GM12878 (cell line): ENCODE measurements at regions not wholly inside any gene's neighbourhood (a gene's known extent, or its start where the extent isn't known, plus 50 kb on each side); places are given as distances from the start of the nearest gene placed in this dataset.

ENCODE experiments used
- ATAC-seq: fragments of 200-7000 bp; cut with Tn5 transposase; 3 replicates; pipeline ENCODE4 v1.9.1; 2020; ENCODE audit warnings: mild to moderate bottlenecking, moderate library complexity
- BruUV-seq: library from RNA; stranded (reverse); fragments of 400-500 nt; replicated peaks from 2 replicates; lab custom pipeline; 2021; lab: Mats Ljungman, UMichigan
- CTCF ChIA-PET: fragments of 300-600 bp; sonication (Branson Sonifier 250); formaldehyde crosslinking; extraction: SDS; loops from one replicate; lab custom pipeline; 2021; ENCODE audit warnings: inconsistent platforms; lab: Yijun Ruan, JAX
- POLR2A ChIA-PET: fragments of 350-600 bp; formaldehyde crosslinking; extraction: SDS; loops from one replicate; lab custom pipeline; 2021; ENCODE audit warnings: inconsistent platforms; lab: Charles Lee
- RAD21 ChIA-PET: fragments of 300-600 bp; sonication (Branson Sonifier 250); formaldehyde crosslinking; loops from one replicate; lab custom pipeline; 2023; ENCODE audit warnings: antibody characterized with exemption; ENCODE audit not compliant: unreplicated experiment; lab: Charles Lee
- SMC1A ChIA-PET: fragments of 300-600 bp; sonication (Branson Sonifier 250); formaldehyde crosslinking; loops from one replicate; lab custom pipeline; 2023; ENCODE audit not compliant: unreplicated experiment, uncharacterized antibody; lab: Charles Lee
- DNase-seq: peaks from one replicate; pipeline ENCODE4 v3.0.0-alpha.2; 2011; ENCODE audit warnings: low read depth, low spot score
- FAIRE-seq: peaks from 3 replicates; lab custom pipeline; 2011; peaks lifted over from hg19 to GRCh38; lab: Jason Lieb, UNC
- H2AFZ ChIP-seq: 2 replicates; pipeline ENCODE4 v1.6.0; 2011; ENCODE audit warnings: low read depth, low read length, control low read depth; ENCODE audit not compliant: control insufficient read depth
- H3K27ac ChIP-seq: 2 replicates; pipeline ENCODE4 v1.5.1; 2011; ENCODE audit warnings: control low read depth; ENCODE audit not compliant: control insufficient read depth, insufficient read depth
- H3K27me3 ChIP-seq, 2 experiments: replicated peaks in 1 of 2; 2 replicates each; pipeline versions ENCODE4 v1.6.0 to v1.6.1; 2011; ENCODE audit warnings: low read length in 1 of 2; ENCODE audit not compliant: control insufficient read depth in 2 of 2, insufficient read depth in 2 of 2
- H3K36me3 ChIP-seq, 2 experiments: 2 replicates each; pipeline ENCODE4 v1.5.1; 2011; ENCODE audit warnings: low read length in 1 of 2; ENCODE audit not compliant: control insufficient read depth in 2 of 2, insufficient read depth in 2 of 2
- H3K4me1 ChIP-seq: 2 replicates; pipeline ENCODE4 v1.6.1; 2011; ENCODE audit warnings: mild to moderate bottlenecking, low read length, moderate library complexity, mixed read lengths; ENCODE audit not compliant: control insufficient read depth, insufficient read depth
- H3K4me2 ChIP-seq: 2 replicates; pipeline ENCODE4 v1.6.0; 2011; ENCODE audit warnings: control low read depth; ENCODE audit not compliant: control insufficient read depth, insufficient read depth
- H3K4me3 ChIP-seq: fragments of 200-600 bp; sonication (generic); 2 replicates; pipeline ENCODE4 v1.5.1; 2016
- H3K79me2 ChIP-seq: 2 replicates; pipeline ENCODE4 v1.6.0; 2011; ENCODE audit warnings: low read length; ENCODE audit not compliant: control insufficient read depth, insufficient read depth
- H3K9ac ChIP-seq: 2 replicates; pipeline ENCODE4 v1.8.0; 2011; ENCODE audit warnings: low read length, control low read depth, mixed read lengths; ENCODE audit not compliant: control insufficient read depth, insufficient read depth
- H3K9me3 ChIP-seq: replicated peaks from 3 replicates; pipeline ENCODE4 v1.5.1; 2011; ENCODE audit warnings: mild to moderate bottlenecking, low read length; ENCODE audit not compliant: control insufficient read depth, insufficient read depth
- H4K20me1 ChIP-seq: 2 replicates; pipeline ENCODE4 v1.6.0; 2011; ENCODE audit not compliant: control insufficient read depth, insufficient read depth
- BMI1 ChIP-seq: fragments of 450-650 bp; IDR thresholded peaks from 2 replicates; pipeline ENCODE4 v1.6.1; 2016; ENCODE audit warnings: mild to moderate bottlenecking, moderate library complexity, borderline replicate concordance
- ESRRA ChIP-seq: IDR thresholded peaks from 2 replicates; pipeline ENCODE4 v1.6.1; 2012; ENCODE audit warnings: mild to moderate bottlenecking, low read length, improper control_type of control experiment
- GABPA ChIP-seq: IDR thresholded peaks from 2 replicates; pipeline ENCODE4 v1.6.1; 2014; ENCODE audit warnings: antibody characterized with exemption, low read depth, mild to moderate bottlenecking, inconsistent platforms
- IKZF2 ChIP-seq, 2 experiments: fragments of 450-650 bp; IDR thresholded peaks; 2 replicates each; pipeline ENCODE4 v1.6.1; 2017; ENCODE audit warnings: mild to moderate bottlenecking in 2 of 2, moderate library complexity in 2 of 2
- NR2F1 ChIP-seq: fragments of 450-650 bp; conservative IDR thresholded peaks from 2 replicates; pipeline ENCODE4 v1.6.1; 2017; ENCODE audit warnings: mild to moderate bottlenecking
- RB1 ChIP-seq: fragments of 450-650 bp; formaldehyde crosslinking; IDR thresholded peaks from 2 replicates; pipeline ENCODE4 v1.6.1; 2017; ENCODE audit warnings: mild to moderate bottlenecking, borderline replicate concordance
- RFX5 ChIP-seq: IDR thresholded peaks from 2 replicates; pipeline ENCODE4 v1.6.1; 2011; ENCODE audit warnings: low read depth, low read length, improper control_type of control experiment
- RUNX3 ChIP-seq: IDR thresholded peaks from 2 replicates; pipeline ENCODE4 v1.6.1; 2012; ENCODE audit warnings: low read length, inconsistent platforms
- SMARCA5 ChIP-seq: fragments of 450-650 bp; IDR thresholded peaks from 2 replicates; pipeline ENCODE4 v1.6.1; 2017; ENCODE audit warnings: mild to moderate bottlenecking
- SPI1 ChIP-seq: IDR thresholded peaks from 2 replicates; pipeline ENCODE4 v1.6.1; 2011; ENCODE audit warnings: low read depth, mild to moderate bottlenecking, low read length, moderate library complexity, borderline replicate concordance; ENCODE audit not compliant: insufficient read depth
- SREBF1 ChIP-seq: IDR thresholded peaks from 2 replicates; pipeline ENCODE4 v1.6.1; 2012; ENCODE audit warnings: mild to moderate bottlenecking, low read length
- TCF3 ChIP-seq: IDR thresholded peaks from 2 replicates; pipeline ENCODE4 v1.6.1; 2012; ENCODE audit warnings: low read depth, mild to moderate bottlenecking, low read length, borderline replicate concordance; ENCODE audit not compliant: insufficient read depth
- YBX1 ChIP-seq: fragments of 450-650 bp; IDR thresholded peaks from 2 replicates; pipeline ENCODE4 v1.6.1; 2016; ENCODE audit warnings: antibody characterized with exemption
- ZNF622 ChIP-seq: fragments of 450-650 bp; IDR thresholded peaks from 2 replicates; pipeline ENCODE4 v1.6.1; 2017; ENCODE audit warnings: mild to moderate bottlenecking, inconsistent platforms
- WGBS: methylation state at CpG from one replicate; pipeline ENCODE4 v1.1.6; 2016; ENCODE audit warnings: low lambda C conversion rate; ENCODE audit not compliant: insufficient replicate concordance, insufficient coverage; ENCODE audit errors: missing lambda C conversion rate; 5-methylcytosine and 5-hydroxymethylcytosine counted together
- in situ Hi-C: fragments of 300-500 bp; cut with MboI; formaldehyde crosslinking; loops from 9 replicates; pipeline ENCODE4 v1.14.3; 2018; ENCODE audit warnings: mixed read lengths
- intact Hi-C: fragments of 100-400 bp; cut with micrococcal nuclease; formaldehyde crosslinking; loops from one replicate; pipeline ENCODE4 v1.14.2; 2022; ENCODE audit not compliant: unreplicated experiment
- TF ChIP-seq, protein P1 (sequence below): IDR thresholded peaks from 2 replicates; pipeline ENCODE4 v1.6.1; 2011; ENCODE audit warnings: low read depth, mild to moderate bottlenecking, low read length, moderate library complexity, borderline replicate concordance; ENCODE audit errors: extremely low read depth
- TF ChIP-seq, protein P2 (sequence below): IDR thresholded peaks from 2 replicates; pipeline ENCODE4 v1.6.1; 2012; ENCODE audit warnings: mild to moderate bottlenecking, low read depth, low read length
- TF ChIP-seq, protein P3 (sequence below): IDR thresholded peaks from 2 replicates; pipeline ENCODE4 v1.6.1; 2011; ENCODE audit warnings: mild to moderate bottlenecking, low read depth, low read length, moderate library complexity; ENCODE audit not compliant: insufficient replicate concordance
- TF ChIP-seq, protein P4 (sequence below): fragments of 450-650 bp; IDR thresholded peaks from 2 replicates; pipeline ENCODE4 v1.6.1; 2016; ENCODE audit warnings: mild to moderate bottlenecking, moderate library complexity, borderline replicate concordance

DNA sequence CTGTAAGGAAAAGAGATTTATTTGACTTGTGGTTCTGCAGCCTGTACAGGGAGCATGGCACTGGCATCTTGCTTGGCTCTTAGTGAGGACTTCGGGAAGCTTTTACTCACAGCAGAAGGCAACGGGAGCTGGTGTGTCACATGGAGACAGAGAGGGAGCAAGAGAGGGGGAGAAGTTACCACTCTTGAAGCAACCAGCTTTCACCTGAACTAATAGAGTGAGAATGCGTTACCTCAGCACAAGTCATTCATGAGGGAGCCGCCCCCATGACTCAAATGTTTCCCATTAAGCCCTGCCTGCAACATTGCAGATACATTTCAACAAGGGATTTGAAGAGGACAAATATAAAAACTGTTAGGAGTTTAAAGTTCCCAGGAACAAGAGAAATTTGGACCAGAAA is 190.0 kb downstream of the CYRIA start:
- no peak for FAIRE-seq
- no peaks in the 10 kb centered on the region for H3K9me3 ChIP-seq
- H3K4me1 ChIP-seq = no peaks in the 10 kb centered on the region
- BruUV-seq = no TSS peak
- WGBS = 23% methylated on average over 4 of the region's 4 CpGs
- no peak overlapping the region for H2AFZ ChIP-seq
- CTCF ChIA-PET = no interaction called here
- in situ Hi-C loops = no loop called here
- no peaks in the 10 kb centered on the region for H3K79me2 ChIP-seq
- H3K36me3 ChIP-seq = no peaks in the 10 kb centered on the region
- ATAC-seq = no peak
- H4K20me1 ChIP-seq = no peaks in the 10 kb centered on the region
- SMC1A ChIA-PET = no interaction called here
- RAD21 ChIA-PET = no interaction called here
- no peak overlapping the region for H3K4me3 ChIP-seq
- no peaks in the 10 kb centered on the region for H3K27me3 ChIP-seq
- no peak overlapping the region for H3K9ac ChIP-seq
- intact Hi-C loops = no loop called here
- POLR2A ChIA-PET = no interaction called here
- no peak overlapping the region for H3K4me2 ChIP-seq
- no peak overlapping the region for H3K27ac ChIP-seq
- no peak for DNase-seq
- TF ChIP-seq RFX5 (no peak), SREBF1 (no peak), YBX1 (no peak), RUNX3 (no peak), ZNF622 (no peak), IKZF2 (IDR thresholded peaks at IDR 0.05) (no peak), NR2F1 (no peak), SMARCA5 (no peak), TCF3 (no peak), BMI1 (no peak), SPI1 (no peak), GABPA (no peak), RB1 (no peak), ESRRA (no peak)
- TF ChIP-seq, protein P1, sequence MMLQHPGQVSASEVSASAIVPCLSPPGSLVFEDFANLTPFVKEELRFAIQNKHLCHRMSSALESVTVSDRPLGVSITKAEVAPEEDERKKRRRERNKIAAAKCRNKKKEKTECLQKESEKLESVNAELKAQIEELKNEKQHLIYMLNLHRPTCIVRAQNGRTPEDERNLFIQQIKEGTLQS = no peak
- TF ChIP-seq, protein P2, sequence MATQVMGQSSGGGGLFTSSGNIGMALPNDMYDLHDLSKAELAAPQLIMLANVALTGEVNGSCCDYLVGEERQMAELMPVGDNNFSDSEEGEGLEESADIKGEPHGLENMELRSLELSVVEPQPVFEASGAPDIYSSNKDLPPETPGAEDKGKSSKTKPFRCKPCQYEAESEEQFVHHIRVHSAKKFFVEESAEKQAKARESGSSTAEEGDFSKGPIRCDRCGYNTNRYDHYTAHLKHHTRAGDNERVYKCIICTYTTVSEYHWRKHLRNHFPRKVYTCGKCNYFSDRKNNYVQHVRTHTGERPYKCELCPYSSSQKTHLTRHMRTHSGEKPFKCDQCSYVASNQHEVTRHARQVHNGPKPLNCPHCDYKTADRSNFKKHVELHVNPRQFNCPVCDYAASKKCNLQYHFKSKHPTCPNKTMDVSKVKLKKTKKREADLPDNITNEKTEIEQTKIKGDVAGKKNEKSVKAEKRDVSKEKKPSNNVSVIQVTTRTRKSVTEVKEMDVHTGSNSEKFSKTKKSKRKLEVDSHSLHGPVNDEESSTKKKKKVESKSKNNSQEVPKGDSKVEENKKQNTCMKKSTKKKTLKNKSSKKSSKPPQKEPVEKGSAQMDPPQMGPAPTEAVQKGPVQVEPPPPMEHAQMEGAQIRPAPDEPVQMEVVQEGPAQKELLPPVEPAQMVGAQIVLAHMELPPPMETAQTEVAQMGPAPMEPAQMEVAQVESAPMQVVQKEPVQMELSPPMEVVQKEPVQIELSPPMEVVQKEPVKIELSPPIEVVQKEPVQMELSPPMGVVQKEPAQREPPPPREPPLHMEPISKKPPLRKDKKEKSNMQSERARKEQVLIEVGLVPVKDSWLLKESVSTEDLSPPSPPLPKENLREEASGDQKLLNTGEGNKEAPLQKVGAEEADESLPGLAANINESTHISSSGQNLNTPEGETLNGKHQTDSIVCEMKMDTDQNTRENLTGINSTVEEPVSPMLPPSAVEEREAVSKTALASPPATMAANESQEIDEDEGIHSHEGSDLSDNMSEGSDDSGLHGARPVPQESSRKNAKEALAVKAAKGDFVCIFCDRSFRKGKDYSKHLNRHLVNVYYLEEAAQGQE = no peak
- TF ChIP-seq, protein P3, sequence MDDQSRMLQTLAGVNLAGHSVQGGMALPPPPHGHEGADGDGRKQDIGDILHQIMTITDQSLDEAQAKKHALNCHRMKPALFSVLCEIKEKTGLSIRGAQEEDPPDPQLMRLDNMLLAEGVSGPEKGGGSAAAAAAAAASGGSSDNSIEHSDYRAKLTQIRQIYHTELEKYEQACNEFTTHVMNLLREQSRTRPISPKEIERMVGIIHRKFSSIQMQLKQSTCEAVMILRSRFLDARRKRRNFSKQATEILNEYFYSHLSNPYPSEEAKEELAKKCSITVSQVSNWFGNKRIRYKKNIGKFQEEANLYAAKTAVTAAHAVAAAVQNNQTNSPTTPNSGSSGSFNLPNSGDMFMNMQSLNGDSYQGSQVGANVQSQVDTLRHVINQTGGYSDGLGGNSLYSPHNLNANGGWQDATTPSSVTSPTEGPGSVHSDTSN = no peak
- TF ChIP-seq, protein P4, sequence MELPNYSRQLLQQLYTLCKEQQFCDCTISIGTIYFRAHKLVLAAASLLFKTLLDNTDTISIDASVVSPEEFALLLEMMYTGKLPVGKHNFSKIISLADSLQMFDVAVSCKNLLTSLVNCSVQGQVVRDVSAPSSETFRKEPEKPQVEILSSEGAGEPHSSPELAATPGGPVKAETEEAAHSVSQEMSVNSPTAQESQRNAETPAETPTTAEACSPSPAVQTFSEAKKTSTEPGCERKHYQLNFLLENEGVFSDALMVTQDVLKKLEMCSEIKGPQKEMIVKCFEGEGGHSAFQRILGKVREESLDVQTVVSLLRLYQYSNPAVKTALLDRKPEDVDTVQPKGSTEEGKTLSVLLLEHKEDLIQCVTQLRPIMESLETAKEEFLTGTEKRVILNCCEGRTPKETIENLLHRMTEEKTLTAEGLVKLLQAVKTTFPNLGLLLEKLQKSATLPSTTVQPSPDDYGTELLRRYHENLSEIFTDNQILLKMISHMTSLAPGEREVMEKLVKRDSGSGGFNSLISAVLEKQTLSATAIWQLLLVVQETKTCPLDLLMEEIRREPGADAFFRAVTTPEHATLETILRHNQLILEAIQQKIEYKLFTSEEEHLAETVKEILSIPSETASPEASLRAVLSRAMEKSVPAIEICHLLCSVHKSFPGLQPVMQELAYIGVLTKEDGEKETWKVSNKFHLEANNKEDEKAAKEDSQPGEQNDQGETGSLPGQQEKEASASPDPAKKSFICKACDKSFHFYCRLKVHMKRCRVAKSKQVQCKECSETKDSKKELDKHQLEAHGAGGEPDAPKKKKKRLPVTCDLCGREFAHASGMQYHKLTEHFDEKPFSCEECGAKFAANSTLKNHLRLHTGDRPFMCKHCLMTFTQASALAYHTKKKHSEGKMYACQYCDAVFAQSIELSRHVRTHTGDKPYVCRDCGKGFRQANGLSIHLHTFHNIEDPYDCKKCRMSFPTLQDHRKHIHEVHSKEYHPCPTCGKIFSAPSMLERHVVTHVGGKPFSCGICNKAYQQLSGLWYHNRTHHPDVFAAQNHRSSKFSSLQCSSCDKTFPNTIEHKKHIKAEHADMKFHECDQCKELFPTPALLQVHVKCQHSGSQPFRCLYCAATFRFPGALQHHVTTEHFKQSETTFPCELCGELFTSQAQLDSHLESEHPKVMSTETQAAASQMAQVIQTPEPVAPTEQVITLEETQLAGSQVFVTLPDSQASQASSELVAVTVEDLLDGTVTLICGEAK = no peak
